ENCODE measurements at regions not wholly inside any gene's neighbourhood (a gene's known extent, or its start where the extent isn't known, plus 50 kb on each side); places are given as distances from the start of the nearest gene placed in this dataset.

DNA sequence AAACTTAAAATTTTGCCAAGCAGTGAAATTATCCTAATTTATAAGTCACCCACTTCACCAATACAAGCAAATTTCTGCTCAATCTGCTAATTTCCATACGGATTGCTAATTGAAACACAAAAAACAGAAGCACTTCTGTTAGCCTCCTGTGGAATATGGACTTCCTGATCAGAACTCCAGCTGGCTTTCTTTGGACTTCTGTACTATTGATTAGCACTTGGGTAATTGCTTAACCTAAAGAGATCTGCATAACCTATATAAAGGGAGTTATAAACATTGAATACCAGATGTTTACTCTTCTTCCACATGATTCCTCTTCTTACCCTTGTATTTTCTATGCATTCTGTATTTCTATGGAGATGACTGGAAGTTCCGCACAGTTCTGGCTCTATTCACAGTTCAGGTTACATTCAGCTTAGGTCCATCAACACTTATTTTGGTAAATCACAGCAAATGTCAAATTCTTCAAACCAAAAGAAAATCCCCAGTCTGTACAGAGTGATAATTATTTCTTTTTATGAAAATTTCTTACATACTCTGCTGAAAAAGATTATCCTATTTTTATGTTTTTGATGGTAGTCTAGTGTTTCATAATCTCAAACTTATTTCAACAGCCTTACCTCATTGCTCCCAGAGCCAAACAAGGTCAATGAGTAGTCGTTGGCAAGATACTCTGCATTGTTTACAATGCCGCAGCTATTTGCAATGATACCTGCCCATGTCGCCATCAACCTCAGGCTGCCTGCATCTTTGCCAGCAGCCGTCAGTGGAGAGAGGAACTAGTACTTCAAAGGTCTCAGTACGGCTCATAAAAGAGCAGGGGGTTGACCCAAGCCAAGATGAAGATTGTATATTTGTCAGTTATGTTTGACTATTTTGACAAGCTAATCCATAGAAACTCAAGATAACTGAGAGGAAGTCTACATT lies 225.6 kb downstream of the AHR start:
- DNase-seq: no peak

DNA sequence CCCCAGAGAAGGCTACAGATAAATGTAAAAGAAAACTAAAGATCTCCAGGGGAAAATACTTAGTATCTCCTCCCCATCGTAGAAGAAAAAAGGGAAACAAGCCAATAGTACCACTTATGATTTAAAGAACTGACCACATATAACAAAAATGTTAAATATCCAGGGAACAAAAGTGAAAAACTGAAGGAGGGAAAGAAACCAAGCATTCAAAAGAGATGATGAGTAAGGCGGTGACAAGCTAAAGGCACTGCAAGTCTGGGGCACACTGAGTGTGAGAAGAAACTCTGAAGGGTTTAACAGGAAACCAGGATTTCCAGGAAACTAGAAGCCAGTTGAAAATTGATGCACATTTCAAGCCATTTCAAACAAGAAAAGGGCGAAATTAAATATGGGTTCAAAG lies 226.3 kb downstream of the AHR start:
- no peak for DNase-seq

DNA sequence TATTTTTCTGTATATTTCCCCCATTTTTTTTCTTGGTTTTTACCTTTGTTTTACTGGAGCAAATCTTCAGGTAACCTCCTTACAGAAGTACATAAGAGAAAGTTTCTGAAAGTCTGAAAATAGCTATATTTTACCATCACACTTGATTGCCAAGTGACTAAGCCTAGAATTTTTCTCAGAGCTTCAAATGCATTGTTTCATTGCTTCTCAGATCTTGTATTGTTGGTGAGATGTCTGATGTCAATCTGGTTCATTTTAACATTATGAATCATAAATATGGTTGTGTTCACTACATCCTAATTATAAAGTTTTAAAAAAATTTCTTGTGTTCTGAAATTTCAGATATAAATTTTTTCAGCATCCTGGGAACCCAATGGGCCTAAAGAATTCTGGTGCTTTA lies 228.2 kb downstream of the AHR start:
- DNase-seq: no peak

DNA sequence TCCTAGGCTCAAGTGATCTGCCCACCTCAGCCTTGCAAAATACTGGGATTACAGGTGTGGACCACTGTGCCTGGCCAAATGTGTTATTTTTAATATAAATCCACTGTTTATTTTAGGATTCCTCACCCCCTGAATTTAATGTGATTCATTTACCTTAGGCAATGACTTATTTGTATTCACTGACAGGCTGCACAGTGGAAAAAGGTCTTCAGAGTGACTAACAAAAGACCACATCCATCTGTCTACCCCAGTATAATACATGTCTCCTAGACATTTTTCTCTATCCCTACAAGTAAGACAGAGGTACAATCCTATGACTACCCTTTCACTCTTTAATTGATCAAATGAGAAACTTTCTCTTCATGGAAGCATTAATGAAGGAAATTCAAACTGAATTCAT lies 230.2 kb downstream of the AHR start:
- DNase-seq: no peak

DNA sequence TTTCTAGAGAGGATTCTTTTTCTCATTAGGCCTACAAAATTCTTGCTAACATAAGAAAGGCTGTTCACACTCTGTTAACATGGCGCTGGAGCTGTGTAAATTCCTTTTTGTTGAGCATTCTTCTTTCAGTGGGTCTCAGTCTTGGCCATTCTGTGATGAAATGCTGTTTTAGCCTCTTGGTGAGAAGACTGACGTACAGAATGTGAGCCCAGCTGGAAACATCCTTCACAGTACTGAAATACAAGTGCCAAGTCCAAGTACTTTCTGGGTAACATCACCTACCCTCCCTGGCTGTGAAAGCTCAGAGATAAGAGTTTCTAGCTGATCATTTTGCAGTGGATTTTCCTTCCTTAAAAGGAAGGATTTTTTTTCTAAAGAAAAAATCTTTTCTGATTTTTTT lies 231.8 kb downstream of the AHR start:
- no peak for DNase-seq

DNA sequence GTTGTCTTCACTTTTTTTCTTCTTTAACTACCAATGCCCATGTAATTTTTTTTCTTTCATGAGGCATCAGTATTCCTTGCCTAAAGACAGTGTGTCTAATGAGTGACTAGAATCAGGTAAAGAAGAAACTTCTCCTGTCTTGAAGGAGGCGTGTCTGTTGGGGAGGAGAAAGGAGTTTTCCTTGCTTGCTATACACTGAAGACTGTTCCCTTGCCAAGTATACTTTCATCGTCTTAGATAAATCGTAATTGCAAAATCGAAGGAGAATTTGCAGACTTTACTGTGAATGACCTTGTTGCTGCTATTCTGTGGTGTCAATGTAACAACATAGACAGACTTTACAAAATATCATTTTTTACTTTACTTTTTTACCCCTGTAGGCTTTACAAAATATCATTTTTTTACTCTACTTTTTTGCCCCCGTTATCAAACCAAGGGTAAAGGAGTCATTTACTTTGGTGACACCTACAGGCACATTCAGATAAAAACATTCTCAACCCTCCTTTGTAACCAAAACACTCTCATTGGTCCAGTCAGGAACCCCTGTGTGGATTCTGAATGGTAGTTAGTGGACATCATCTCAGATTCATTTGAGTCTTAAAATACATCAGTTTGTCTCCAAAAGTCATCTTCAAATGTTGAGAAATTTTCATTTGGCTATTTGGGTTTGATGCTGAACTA lies 232.4 kb downstream of the AHR start:
- no peak for DNase-seq

DNA sequence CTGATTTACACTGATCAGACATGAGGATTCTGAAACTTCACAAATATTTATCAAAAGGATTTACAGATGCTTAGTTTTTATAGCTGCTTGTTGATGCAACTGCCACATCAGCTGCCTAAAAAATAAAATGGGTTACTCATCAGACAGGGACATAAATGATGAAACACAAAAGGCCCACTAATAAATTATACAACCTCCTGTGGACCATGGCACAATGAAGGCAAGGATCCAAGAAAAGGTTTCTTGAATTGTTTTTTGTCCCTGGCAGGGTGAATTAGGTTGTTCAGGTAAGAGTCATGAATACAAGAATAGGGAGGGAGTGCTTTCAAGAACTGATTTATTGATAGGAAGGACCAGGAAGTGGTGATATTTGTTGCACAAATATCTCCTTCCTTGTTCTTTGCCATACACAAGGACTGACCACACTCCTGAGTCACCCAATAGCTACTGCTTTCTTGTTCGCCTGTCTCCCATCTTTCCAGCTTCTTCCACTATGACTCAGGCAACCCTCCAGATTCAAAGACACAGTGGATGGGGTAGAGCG lies 234.5 kb downstream of the AHR start:
- DNase-seq: no peak

DNA sequence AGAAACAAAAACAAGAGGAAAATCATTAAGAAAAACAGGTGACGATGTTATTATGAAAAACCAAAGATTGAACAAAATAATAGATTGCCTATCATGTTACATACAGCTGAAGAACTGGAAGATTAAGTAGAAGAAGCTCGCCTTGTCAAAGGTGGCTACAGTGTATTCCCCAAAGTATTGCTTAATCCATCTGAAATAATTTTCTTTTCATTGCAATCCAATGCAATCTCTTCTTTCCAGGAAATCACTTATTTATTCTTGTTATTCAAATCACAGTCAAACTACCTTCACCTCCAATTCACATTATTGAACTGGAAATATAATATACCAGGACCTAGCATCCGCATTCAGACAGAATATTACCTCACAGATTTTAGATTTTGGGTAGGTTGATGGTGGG lies 235.9 kb downstream of the AHR start:
- no peak for DNase-seq

DNA sequence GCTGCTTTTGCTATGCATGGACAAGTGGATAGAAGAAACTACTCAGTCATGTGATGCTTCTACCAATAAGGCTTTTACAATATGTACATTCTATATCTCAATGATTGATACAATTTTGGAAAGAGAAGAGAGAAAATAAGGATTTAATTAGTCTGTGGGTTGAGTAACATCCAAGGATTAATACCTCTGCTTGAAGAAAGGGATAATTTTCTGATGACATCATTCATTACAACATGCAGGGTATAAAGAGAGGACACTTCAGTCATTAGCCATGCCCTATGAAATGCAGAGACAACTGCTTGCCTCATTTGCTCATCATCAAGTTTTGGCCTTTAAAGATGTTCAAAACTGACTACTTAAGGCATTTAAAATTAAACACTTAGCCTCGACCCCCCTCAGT lies 237.3 kb downstream of the AHR start:
- no peak for DNase-seq

DNA sequence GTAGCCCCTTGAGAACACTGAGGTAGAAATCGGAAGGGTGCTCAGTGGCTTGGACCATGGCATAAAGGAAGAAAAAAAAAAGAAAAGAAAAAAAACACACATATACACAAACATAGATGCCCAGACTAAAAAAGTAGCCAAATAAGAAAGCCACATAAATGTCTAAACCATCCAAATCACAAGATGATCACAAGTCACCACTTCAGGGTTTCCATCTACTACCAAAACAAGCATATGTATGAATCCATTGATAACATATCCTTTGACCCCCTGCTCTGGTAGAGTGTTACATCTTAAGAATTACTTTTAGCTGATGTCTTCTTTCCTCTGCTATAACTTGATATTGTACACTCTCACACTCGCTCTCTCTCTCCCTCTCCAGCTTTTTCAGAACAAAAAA lies 245.9 kb downstream of the AHR start:
- no peak for DNase-seq

DNA sequence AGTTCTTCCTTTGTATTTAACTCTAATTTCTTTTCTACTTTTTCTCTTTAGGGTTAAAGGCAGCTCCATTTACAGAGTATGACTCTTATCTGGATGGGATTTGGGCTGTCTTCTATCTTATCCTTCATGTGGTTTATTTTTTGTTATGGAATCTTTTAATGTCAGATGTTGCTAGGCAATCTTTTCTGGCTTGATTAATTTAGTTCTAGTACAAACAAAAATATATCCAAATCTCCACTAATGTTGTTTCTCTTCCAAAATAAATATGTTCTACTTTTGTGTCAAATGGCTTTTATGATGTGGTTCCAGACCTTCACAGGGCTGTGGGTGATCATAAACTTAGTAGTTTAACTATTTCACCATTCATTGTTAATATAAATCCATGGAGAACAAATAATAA lies 246.9 kb downstream of the AHR start:
- DNase-seq: no peak

DNA sequence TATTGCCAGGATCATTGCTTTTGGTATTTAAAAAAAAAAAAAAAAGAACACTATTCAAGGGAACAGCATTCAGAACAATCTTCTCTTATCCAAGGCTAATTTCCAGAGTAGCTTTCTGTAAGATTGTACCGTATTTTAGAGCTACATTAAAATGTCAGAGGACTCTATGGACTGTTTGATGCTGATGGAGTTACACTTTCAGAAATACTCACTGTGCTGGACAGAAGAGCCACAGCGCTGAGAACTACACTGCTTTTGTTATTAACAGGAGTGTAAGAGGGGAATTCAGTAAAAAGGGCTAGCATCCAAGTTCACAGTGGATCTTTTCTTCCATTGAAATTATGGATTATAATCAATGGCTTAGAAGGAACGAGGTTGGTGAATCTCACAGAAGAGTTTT lies 247.7 kb downstream of the AHR start:
- no peak for DNase-seq

DNA sequence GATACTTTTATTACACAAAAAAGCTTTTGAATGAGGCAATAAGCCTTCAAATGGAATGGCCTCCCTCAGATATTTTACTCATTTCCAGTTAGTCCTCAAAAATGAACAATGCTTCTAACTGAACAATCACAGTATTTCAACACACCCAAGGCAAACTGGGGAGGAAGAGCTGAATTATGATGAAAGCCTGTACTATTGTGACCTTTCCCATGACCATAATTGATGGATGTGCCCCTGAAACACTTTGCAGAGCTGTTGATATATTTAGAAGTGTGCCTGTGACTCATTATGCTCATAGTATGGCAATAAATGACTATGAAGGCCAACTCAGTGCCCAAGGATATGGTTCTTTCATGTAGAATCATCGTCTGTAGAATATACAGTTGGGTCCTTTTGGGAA lies 248.1 kb downstream of the AHR start:
- no peak for DNase-seq

DNA sequence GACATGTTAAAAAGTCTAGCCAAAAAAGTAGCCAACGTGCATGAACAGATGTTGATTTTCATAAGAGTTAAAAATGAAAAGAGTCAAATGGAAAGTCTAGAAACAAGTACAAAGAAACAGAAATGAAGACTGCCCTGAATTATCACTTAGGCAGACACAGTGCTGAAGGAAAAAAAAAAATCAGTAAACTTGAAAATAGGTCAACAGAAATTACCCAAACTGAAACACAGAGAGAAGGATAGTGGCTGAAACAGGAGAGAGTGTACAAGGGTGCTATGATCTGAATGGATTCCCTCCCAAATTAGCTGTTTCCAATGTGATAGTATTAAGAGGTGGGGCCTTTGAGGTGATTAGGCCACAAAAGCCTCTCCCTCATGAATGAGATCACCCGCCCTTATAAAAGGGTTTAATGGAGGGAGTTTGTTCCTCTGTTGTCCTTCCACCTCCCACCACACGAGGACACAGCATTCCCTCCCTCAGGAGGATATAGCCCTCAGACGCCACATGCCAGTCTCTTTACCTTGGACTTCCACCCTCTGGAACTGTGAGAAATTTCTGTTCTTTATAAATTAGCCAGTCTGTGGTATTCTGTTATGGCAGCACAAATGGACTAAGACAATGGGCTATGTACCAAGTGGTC lies 249.7 kb downstream of the AHR start:
- no peak for DNase-seq

DNA sequence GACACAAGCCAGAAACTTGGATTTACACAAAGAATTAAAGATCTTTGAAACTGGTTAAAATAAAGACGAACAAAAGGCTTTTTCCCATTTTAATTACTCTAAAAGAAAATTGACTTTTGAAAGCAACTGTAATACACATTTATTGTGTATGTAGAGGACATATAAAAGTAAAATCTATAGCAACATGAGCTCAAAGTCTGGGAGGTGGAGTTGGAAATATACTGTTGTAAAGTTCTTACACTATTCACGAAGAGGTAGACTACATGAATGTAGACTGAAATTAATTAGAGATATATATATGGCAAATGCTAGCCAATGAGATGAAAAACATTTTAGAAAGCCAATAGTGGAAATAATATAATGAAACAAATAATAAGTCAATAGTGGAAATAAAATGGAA lies 251.0 kb downstream of the AHR start:
- no peak for DNase-seq

DNA sequence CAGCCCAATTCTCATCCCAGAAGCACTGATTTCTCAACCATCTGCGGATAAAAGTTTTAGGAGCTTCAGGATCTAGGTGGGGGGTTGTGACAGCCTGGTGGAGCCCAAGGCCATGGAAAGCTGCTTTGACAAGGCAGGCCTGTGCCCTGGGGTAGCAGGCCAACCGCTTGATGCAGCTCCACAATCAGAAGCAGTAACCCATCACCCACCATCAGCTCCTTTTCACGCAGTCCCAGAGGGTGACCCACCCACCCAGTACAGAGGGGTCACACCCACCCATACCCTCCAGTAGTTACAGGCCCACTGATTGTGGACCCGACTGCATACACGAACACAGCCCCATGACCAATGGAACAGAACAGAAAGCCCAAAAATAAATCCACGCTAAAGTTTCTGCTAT lies 253.9 kb downstream of the AHR start:
- DNase-seq: no peak

DNA sequence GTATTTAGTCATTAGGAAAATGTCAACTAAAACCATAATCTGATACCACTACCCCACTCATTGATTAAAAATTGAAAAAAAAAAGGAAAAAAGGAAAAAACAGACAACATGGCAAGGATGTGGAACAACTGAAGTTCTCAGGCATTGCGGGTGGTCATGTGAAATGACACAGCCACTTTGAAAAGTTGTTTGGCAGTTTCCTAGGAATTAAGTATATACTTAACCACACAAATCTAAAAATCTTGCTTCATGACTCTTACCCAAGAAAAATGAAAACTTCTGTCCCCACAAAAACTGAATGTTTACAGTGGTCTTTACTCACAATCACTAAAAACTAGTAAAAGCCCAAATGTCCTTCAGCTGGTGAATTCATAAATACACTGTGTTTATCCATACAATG lies 254.5 kb downstream of the AHR start:
- no peak for DNase-seq

DNA sequence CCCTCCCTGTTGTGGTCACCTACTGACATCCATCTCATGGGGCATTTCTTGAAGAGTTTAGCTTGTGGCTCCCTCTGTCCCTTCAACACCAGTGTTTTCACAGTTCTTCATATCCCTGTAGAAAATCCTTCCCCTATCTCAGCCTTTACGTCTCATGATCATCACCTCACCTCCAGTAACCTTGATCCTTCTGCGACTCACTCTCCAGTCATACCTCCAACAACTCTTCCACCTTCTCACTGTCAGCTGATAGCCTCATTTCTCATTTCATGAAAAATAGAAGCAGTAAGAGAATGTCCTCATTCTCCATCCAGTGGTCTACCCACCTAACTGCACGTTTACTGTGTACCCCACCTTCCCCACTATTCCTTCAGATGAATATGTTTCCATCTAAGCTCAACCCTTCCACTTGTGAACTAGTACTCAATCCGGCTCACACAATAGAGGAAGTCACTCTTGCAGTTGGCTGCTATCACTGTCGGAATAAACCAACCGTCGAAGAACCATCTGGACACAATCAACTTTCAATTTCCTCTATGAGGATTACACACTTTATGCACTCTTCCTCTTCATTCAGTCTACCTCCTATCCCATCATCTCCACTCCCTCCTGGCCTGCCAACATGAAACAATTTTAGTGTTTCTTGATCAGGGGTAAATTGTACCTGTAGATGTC lies 256.0 kb downstream of the AHR start:
- no peak for DNase-seq

DNA sequence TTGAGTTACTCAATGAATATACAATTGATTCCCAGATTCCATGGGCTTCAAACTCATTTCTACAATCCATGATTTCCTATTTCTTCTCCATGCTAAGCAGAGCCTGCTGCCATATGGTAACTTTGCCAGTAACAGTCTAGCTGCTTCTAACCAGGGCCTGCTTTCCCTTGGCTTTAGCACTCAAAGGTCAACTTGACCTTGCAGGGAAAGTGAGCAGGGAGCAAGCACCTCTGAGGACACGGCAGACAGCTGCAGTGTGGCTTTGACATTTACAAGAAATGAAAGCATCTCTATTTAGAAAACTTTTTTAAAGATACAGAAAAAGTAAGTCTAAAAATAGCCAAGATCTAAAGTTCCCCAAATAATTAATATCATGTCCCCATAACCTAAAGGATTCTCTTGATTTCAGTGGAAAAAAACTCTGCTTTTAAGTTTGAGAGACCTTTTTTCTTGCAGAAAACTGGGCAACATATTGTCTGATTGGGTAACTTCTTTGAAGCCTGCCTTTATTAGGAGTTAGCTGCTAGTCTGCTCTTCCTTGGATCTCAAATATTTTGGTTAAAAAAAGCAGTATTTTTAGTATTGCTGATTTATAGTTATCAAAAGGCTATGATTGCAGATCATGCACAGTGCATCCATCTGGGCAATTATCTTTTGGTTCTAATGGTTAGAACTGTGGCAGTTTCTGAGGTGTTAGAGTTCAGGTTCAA lies 257.9 kb downstream of the AHR start:
- no peak for DNase-seq

DNA sequence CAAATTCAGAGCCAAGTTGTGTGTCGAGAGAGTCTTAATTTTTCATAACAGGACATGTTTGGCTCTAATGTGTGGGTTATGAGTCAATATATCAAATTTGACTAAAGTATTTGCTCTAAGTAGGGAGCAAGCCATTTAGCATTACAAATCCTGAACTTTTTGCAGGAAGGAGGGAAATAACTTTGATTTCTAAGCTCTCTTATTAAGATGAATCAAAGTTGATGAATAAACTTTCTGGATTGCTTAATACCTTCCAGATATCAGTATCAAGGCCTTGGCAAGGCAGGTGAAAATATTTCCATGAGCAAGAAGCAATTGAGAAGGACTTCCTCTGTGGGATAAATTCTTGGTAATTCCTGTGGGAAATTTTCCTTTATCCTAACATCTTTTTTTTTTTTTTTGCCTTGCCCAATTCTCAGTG lies 258.8 kb downstream of the AHR start:
- DNase-seq: no peak

DNA sequence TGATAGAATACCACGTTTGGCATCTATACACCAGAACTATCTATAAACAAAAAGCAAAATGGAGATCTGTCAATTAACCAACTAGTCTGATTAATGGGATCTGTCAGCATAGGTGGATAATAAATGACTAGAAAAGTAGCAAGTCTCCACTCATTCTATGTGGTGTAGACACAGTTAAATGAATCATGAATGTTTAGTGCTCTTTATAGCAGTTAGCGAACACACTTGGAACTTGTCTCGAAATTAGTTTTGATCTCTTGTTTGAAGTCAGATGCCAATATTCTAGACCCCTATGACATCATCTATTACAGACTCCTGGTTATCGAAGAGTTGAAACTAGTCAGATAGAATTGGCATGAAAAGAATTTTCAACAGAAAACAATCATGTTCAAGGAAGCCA lies 259.7 kb downstream of the AHR start:
- no peak for DNase-seq

DNA sequence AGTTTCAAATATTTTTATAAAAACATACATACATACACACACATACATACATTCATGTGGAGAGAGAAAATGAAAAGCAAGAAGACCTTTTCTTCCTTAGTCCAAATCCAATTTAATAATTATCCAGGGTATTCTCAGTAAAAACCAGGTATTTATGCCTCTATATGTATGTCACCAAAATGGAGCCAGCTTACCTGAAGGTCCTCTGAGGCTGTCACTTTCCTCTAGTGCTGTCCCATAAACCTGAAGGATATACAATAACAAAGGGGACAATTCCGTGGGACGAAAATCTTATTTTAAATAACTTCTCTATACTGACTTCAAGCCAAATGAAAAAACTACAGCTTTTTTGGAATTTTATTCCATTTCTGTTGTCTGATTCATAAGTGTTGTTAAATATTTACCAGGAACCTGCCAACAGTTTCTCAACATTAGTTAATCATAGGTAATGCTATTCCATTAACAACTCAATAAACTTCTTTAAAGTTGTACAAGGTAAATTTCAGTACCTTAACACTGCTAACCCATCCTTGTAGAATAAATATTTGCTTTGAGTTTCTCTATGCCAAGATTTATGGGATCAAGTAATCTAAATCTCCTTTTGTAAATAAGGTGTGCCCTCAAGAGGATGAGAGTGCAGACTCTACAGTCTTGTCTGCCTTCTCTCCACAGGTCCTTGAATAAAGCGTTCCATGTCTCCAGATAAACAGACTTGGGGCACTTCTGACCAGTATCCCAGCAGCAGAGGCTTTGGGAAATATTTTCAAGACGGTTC lies 260.3 kb downstream of the AHR start:
- no peak for DNase-seq
